ENCODE measurements at regions not wholly inside any gene's neighbourhood (a gene's known extent, or its start where the extent isn't known, plus 50 kb on each side); places are given as distances from the start of the nearest gene placed in this dataset.

DNA sequence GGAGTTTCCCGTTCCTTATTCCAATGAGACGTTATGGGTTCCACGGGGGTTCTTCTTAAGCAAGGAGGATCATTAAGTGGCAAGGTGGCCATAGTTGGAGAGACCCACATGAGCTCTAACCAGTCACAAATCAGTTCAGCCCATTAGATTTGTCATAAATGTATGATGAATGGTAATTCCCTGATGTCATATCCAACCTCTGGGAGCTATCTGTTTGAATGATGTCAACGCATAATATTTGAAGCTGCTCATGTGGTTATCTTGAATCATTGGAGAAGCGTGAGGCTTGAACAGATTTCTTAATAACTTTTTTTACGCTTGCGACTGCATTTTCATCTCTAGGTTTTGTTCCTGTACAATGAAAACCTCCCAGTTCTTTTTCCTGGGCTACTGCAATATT, 270.4 kb upstream of the EEF2KMT start:
- no peaks in the 10 kb centered on the region for H3K36me3 ChIP-seq
- no peaks in the 10 kb centered on the region for H3K27me3 ChIP-seq
- intact Hi-C loops (cut with DNase I; ENCODE audit: low total_unique reads) = no loop called here
- H3K4me3 ChIP-seq = no peak overlapping the region
- H3K27ac ChIP-seq = no peak overlapping the region
- H3K4me1 ChIP-seq = no peaks in the 10 kb centered on the region
- TF ChIP-seq, protein P1, sequence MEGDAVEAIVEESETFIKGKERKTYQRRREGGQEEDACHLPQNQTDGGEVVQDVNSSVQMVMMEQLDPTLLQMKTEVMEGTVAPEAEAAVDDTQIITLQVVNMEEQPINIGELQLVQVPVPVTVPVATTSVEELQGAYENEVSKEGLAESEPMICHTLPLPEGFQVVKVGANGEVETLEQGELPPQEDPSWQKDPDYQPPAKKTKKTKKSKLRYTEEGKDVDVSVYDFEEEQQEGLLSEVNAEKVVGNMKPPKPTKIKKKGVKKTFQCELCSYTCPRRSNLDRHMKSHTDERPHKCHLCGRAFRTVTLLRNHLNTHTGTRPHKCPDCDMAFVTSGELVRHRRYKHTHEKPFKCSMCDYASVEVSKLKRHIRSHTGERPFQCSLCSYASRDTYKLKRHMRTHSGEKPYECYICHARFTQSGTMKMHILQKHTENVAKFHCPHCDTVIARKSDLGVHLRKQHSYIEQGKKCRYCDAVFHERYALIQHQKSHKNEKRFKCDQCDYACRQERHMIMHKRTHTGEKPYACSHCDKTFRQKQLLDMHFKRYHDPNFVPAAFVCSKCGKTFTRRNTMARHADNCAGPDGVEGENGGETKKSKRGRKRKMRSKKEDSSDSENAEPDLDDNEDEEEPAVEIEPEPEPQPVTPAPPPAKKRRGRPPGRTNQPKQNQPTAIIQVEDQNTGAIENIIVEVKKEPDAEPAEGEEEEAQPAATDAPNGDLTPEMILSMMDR (IDR thresholded peaks at IDR 0.05) = no peak
- TF ChIP-seq POLR2A (IDR thresholded peaks at IDR 0.05) = no peak
- no peaks in the 10 kb centered on the region for H3K9me3 ChIP-seq
- DNase-seq = no peak

DNA sequence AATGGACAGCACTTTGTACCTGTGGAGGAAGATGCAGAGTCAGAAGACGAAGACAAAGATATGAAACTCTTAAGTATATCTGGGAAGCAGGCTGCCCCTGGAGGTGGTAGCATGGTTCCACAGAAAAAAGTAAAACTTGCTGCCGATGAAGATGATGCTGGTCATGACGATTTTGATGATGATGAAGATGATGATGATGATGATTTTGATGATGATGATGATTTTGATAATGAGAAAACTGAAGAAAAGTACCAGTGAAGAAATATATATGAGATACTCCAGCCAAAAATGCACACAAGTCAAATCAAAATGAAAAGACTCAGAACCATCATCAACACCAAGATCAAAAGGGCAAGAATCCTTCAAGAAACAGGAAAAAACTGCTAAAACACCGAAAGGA, 268.5 kb upstream of the EEF2KMT start:
- H3K9me3 ChIP-seq = no peaks in the 10 kb centered on the region
- no peak overlapping the region for H3K4me3 ChIP-seq
- no peaks in the 10 kb centered on the region for H3K27me3 ChIP-seq
- intact Hi-C loops (cut with DNase I; ENCODE audit: low total_unique reads) = no loop called here
- H3K36me3 ChIP-seq = no peaks in the 10 kb centered on the region
- TF ChIP-seq, protein P1 (IDR thresholded peaks at IDR 0.05) = no peak
- TF ChIP-seq POLR2A (IDR thresholded peaks at IDR 0.05) = no peak
- H3K27ac ChIP-seq = no peak overlapping the region
- no peak for DNase-seq
- H3K4me1 ChIP-seq = no peaks in the 10 kb centered on the region

DNA sequence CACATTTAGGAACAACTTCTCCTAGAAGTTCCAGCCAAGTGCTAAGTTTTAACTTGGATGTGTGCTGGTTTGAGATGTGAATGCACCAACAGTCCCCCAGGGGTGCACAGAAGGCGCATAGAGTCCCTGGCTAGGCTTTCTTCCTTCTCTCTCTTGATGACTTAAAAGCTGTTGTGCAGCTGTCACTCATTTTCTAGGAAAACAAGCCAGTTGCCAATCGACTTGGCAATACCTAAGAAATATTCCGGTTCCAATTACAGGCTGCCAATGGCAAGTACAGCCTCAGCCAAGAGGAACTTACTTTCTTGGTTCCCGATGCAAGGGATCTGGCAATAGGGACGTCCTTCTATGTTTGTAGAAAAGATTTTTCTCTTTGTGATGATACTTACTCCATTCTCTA, 266.6 kb upstream of the EEF2KMT start:
- no peaks in the 10 kb centered on the region for H3K36me3 ChIP-seq
- H3K27me3 ChIP-seq = no peaks in the 10 kb centered on the region
- intact Hi-C loops (cut with DNase I; ENCODE audit: low total_unique reads) = no loop called here
- no peak for TF ChIP-seq POLR2A (IDR thresholded peaks at IDR 0.05)
- TF ChIP-seq, protein P1 (IDR thresholded peaks at IDR 0.05) = no peak
- H3K9me3 ChIP-seq = no peaks in the 10 kb centered on the region
- no peak overlapping the region for H3K4me3 ChIP-seq
- DNase-seq = no peak
- no peaks in the 10 kb centered on the region for H3K4me1 ChIP-seq
- H3K27ac ChIP-seq = no peak overlapping the region

DNA sequence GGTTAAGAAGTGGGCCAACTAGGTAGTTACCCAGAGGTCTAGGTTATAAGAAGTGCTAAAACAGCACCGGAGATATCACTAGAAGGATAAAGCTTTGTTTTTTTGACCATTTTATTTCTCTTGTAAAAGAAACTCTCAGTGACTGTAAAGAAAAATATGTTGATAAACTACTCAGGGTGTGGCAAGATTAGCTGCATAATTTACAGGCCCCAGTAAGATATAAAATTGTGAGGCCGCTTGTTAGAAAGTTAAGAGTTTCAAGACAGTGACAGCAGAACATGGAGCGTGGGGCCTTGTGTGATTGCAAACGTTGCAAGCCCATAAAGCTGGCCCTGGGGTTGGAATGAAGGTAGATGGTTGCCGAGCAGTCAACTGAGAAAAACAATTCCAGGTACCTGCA, 263.7 kb upstream of the EEF2KMT start:
- TF ChIP-seq, protein P1 (IDR thresholded peaks at IDR 0.05) = no peak
- TF ChIP-seq POLR2A (IDR thresholded peaks at IDR 0.05) = no peak
- no peak overlapping the region for H3K27ac ChIP-seq
- intact Hi-C loops (cut with DNase I; ENCODE audit: low total_unique reads) = no loop called here
- H3K9me3 ChIP-seq = no peaks in the 10 kb centered on the region
- no peak overlapping the region for H3K4me3 ChIP-seq
- H3K36me3 ChIP-seq = no peaks in the 10 kb centered on the region
- no peak for DNase-seq
- no peaks in the 10 kb centered on the region for H3K27me3 ChIP-seq
- no peaks in the 10 kb centered on the region for H3K4me1 ChIP-seq

DNA sequence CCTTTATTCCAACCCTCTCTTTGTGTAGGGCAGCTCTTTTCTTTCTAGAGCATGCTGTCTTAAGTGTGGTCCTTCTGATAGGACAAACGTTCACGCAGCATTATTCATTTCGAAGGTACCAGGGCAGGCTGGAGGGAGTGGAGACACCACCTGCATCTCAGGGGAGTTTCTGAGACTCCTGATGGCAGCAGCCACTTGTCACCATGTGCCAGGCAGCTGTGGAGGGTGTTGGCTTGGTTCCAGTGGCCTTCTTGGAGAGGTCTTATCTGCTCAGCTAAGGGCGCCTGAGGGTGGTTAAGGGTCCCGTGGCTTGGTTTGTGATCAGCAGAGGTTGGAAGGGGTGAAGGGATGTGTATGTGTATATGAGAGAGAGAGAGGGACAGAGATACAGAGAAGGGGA, 257.1 kb upstream of the EEF2KMT start:
- H3K4me3 ChIP-seq = no peak overlapping the region
- intact Hi-C loops (cut with DNase I; ENCODE audit: low total_unique reads) = no loop called here
- no peak for DNase-seq

More for the DNA sequence above, 257.1 kb upstream of the EEF2KMT start:
- no peak for TF ChIP-seq POLR2A (IDR thresholded peaks at IDR 0.05)
- TF ChIP-seq, protein P1 (IDR thresholded peaks at IDR 0.05) = no peak
- no peaks in the 10 kb centered on the region for H3K36me3 ChIP-seq
- no peaks in the 10 kb centered on the region for H3K4me1 ChIP-seq
- no peak overlapping the region for H3K27ac ChIP-seq
- no peaks in the 10 kb centered on the region for H3K9me3 ChIP-seq
- no peaks in the 10 kb centered on the region for H3K27me3 ChIP-seq

Measured in uterus (tissue), 3 donors.